ENCODE measurements at regions not wholly inside any gene's neighbourhood (a gene's known extent, or its start where the extent isn't known, plus 50 kb on each side); places are given as distances from the start of the nearest gene placed in this dataset.

DNA sequence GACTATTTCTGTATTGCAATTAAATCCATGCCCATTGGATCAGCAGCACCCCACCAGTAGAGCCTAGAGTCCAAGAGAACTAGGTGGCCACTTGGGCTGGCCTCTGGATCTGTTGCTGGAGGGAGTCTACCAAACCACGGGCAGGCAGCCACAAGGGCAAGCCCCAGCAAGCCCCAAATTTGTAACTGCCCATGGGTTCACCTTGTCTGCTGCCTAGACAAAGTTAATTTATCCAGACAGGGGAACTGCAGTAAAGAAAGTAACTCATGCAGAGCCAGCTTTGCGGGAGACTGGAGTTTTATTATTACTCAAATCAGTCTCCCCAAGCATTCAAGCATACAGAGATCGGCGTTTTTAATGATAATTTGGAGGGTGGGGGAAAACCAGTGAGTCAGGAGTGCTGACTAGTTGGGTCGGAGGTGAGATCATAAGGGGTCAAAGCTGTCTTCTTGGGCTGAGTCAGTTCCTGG lies 74.0 kb upstream of the TERB2 start:
- no peak for TF ChIP-seq POLR2AphosphoS5 (IDR thresholded peaks at IDR 0.05)
- no peak for TF ChIP-seq CTCF (IDR thresholded peaks at IDR 0.05; ENCODE audit: poor library complexity, severe bottlenecking)
- TF ChIP-seq, protein P1, sequence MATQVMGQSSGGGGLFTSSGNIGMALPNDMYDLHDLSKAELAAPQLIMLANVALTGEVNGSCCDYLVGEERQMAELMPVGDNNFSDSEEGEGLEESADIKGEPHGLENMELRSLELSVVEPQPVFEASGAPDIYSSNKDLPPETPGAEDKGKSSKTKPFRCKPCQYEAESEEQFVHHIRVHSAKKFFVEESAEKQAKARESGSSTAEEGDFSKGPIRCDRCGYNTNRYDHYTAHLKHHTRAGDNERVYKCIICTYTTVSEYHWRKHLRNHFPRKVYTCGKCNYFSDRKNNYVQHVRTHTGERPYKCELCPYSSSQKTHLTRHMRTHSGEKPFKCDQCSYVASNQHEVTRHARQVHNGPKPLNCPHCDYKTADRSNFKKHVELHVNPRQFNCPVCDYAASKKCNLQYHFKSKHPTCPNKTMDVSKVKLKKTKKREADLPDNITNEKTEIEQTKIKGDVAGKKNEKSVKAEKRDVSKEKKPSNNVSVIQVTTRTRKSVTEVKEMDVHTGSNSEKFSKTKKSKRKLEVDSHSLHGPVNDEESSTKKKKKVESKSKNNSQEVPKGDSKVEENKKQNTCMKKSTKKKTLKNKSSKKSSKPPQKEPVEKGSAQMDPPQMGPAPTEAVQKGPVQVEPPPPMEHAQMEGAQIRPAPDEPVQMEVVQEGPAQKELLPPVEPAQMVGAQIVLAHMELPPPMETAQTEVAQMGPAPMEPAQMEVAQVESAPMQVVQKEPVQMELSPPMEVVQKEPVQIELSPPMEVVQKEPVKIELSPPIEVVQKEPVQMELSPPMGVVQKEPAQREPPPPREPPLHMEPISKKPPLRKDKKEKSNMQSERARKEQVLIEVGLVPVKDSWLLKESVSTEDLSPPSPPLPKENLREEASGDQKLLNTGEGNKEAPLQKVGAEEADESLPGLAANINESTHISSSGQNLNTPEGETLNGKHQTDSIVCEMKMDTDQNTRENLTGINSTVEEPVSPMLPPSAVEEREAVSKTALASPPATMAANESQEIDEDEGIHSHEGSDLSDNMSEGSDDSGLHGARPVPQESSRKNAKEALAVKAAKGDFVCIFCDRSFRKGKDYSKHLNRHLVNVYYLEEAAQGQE (IDR thresholded peaks at IDR 0.05; ENCODE audit: borderline replicate concordance): no peak

All from neural cell (in vitro differentiated cells).